Endothelial cell of umbilical vein (primary cell): ENCODE measurements at regions not wholly inside any gene's neighbourhood (a gene's known extent, or its start where the extent isn't known, plus 50 kb on each side); places are given as distances from the start of the nearest gene placed in this dataset.

Source experiments
- BruUV-seq: library from RNA; stranded (reverse); fragments of 400-500 nt; replicated peaks from 2 replicates; lab custom pipeline; 2021; lab: Mats Ljungman, UMichigan
- CTCF ChIA-PET: fragments of 300-600, 350-600 bp; sonication (Branson Sonifier 250); formaldehyde crosslinking; loops from one replicate; lab custom pipeline; 2021; ENCODE audit warnings: antibody characterized with exemption, inconsistent platforms; lab: Charles Lee
- POLR2A ChIA-PET: fragments of 300-600, 350-600 bp; sonication (Branson Sonifier 250); formaldehyde crosslinking; loops from one replicate; lab custom pipeline; 2021; ENCODE audit warnings: antibody characterized with exemption, inconsistent platforms; lab: Charles Lee
- DNase-seq: peaks from one replicate; pipeline ENCODE4 v3.0.0-alpha.2; 2011; ENCODE audit warnings: low read depth, low spot score
- FAIRE-seq: peaks from 2 replicates; lab custom pipeline; 2011; peaks lifted over from hg19 to GRCh38; lab: Jason Lieb, UNC
- H2AFZ ChIP-seq: 2 replicates; pipeline ENCODE4 v1.6.0; 2012; ENCODE audit warnings: low read depth, low read length, control low read depth, inconsistent platforms
- H3K27ac ChIP-seq: 2 replicates; pipeline ENCODE4 v1.5.1; 2011; ENCODE audit warnings: low read depth, mild to moderate bottlenecking, control low read depth, low read length, moderate library complexity; ENCODE audit not compliant: insufficient read depth
- H3K27me3 ChIP-seq, 2 experiments: 2 replicates each; pipeline versions ENCODE4 v1.6.0 to v1.6.1; 2011; ENCODE audit warnings: low read length in 2 of 2, mixed read lengths in 1 of 2; ENCODE audit not compliant: control insufficient read depth in 2 of 2, insufficient read depth in 2 of 2
- H3K36me3 ChIP-seq, 2 experiments: 2 replicates in 1 of 2; 3 replicates in 1 of 2; pipeline ENCODE4 v1.5.1; 2011; ENCODE audit warnings: low read length in 2 of 2, mild to moderate bottlenecking in 1 of 2, moderate library complexity in 1 of 2; ENCODE audit not compliant: control insufficient read depth in 2 of 2, insufficient read depth in 2 of 2; ENCODE audit errors: extremely low read depth in 1 of 2
- H3K4me1 ChIP-seq: 3 replicates; pipeline ENCODE4 v1.5.1; 2011; ENCODE audit warnings: mild to moderate bottlenecking, low read length; ENCODE audit not compliant: control insufficient read depth, insufficient read depth; ENCODE audit errors: extremely low read depth
- H3K4me2 ChIP-seq: 2 replicates; pipeline ENCODE4 v1.6.1; 2011; ENCODE audit warnings: low read length, control low read depth, mixed read lengths; ENCODE audit not compliant: insufficient read depth
- H3K4me3 ChIP-seq, 3 experiments: fragments of 200-600 bp in 1 of 3; sonication (generic), shearing (Covaris generic) in 1 of 3; replicated peaks in 1 of 3; 2 replicates each; pipeline ENCODE4 v1.5.1; 2011 to 2016; ENCODE audit warnings: control low read depth in 3 of 3, low read length in 3 of 3, mild to moderate bottlenecking in 2 of 3, inconsistent platforms in 1 of 3, low read depth in 1 of 3, moderate library complexity in 1 of 3; ENCODE audit not compliant: insufficient read depth in 1 of 3
- H3K79me2 ChIP-seq: 2 replicates; pipeline ENCODE4 v1.6.0; 2012; ENCODE audit warnings: low read length, inconsistent platforms; ENCODE audit not compliant: control insufficient read depth, insufficient read depth
- H3K9ac ChIP-seq: replicated peaks from 2 replicates; pipeline ENCODE3; 2011; ENCODE audit warnings: low read length, control low read depth; ENCODE audit not compliant: insufficient read depth; ENCODE audit errors: extremely low read depth
- H3K9me1 ChIP-seq: replicated peaks from 3 replicates; pipeline ENCODE4 v1.6.0; 2011; ENCODE audit warnings: mild to moderate bottlenecking, low read length; ENCODE audit not compliant: control insufficient read depth, insufficient read depth; ENCODE audit errors: extremely low read depth
- H3K9me3 ChIP-seq: replicated peaks from 2 replicates; pipeline ENCODE4 v1.5.1; 2012; ENCODE audit warnings: low read length, inconsistent platforms; ENCODE audit not compliant: control insufficient read depth, insufficient read depth
- H4K20me1 ChIP-seq: replicated peaks from 2 replicates; pipeline ENCODE3; 2011; ENCODE audit warnings: mild to moderate bottlenecking, low read length; ENCODE audit not compliant: control insufficient read depth, insufficient read depth; ENCODE audit errors: extremely low read depth
- EZH2 ChIP-seq: IDR thresholded peaks from 2 replicates; pipeline ENCODE4 v1.6.1; 2012; ENCODE audit warnings: borderline replicate concordance, low read depth, mild to moderate bottlenecking, moderate library complexity, low read length, inconsistent platforms; ENCODE audit not compliant: severe bottlenecking
- FOS ChIP-seq: IDR thresholded peaks from 2 replicates; pipeline ENCODE4 v1.6.1; 2011; ENCODE audit warnings: mild to moderate bottlenecking, low read length, moderate library complexity, borderline replicate concordance; ENCODE audit not compliant: insufficient read depth
- GATA2 ChIP-seq: IDR thresholded peaks from 2 replicates; pipeline ENCODE4 v1.7.0; 2011; ENCODE audit warnings: low read depth, mild to moderate bottlenecking, moderate library complexity, mixed read lengths, low read length; ENCODE audit not compliant: insufficient read length, insufficient read depth
- JUN ChIP-seq: IDR thresholded peaks from 2 replicates; pipeline ENCODE4 v1.6.1; 2011; ENCODE audit warnings: borderline replicate concordance, low read depth; ENCODE audit not compliant: insufficient read length, insufficient read depth
- MYC ChIP-seq: IDR thresholded peaks from one replicate; pipeline ENCODE4 v1.6.1; 2011; ENCODE audit warnings: mild to moderate bottlenecking, low read depth, low read length
- POLR2A ChIP-seq: IDR thresholded peaks from 2 replicates; pipeline ENCODE4 v1.6.1; 2012; ENCODE audit warnings: low read depth, mild to moderate bottlenecking, control low read depth, low read length
- POLR2AphosphoS5 ChIP-seq: IDR thresholded peaks from 2 replicates; pipeline ENCODE4 v1.6.1; 2012; ENCODE audit warnings: low read depth, mild to moderate bottlenecking, control low read depth, low read length, moderate library complexity; ENCODE audit not compliant: insufficient read depth
- dilution Hi-C: fragments of 300-500 bp; cut with MboI; formaldehyde crosslinking; loops from one replicate; pipeline ENCODE4 v1.15.0; 2019; ENCODE audit warnings: low sequenced_read_pairs; ENCODE audit not compliant: extremely low pct_ligation_motif_present
- intact Hi-C: fragments of 100-400 bp; cut with micrococcal nuclease; formaldehyde crosslinking; loops from one replicate; pipeline ENCODE4 v1.10.0; 2022
- TF ChIP-seq, protein P1 (sequence below): IDR thresholded peaks from 2 replicates; pipeline ENCODE4 v1.6.1; 2011; ENCODE audit not compliant: insufficient read depth, insufficient read length
- TF ChIP-seq, protein P2 (sequence below), 2 donors: IDR thresholded peaks; 1 replicate in 1 of 2; 2 replicates in 1 of 2; pipeline ENCODE4 v1.5.1; 2011; ENCODE audit warnings: low read length in 2 of 2, mild to moderate bottlenecking in 2 of 2, moderate library complexity in 2 of 2, control low read depth in 1 of 2, inconsistent platforms in 1 of 2, low read depth in 1 of 2; ENCODE audit not compliant: insufficient read depth in 1 of 2; ENCODE audit errors: extremely low read depth in 1 of 2

DNA sequence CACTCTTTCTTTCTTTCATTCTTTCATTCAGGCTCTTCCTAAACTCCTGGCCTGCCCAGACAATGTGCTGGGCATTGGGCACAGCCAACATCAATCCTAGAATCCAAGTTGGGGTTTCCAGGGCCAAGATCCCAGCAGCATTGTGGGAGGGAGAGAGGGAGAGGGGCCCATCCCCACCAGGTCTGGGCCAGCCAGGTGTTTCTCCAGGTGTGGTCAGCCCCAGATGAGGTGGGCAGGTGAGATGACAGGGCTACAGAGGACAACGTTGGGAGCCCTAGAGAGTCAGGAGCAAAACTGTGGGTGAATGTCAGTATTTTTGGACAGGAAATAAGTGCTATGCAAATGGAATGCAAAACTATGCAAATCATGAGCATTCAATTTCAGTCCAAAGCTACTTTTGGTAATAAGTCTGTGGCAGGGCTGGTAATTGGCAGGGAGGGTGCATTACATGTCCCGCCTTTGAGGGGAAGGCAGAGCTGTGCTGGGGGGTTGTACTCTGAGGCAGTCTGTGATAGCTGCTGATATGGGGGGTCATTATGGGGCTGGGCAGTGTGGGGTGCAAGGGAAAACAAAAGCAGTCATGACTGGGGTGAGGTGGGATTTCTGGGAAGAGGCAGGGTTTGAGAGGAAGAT lies 139.9 kb upstream of the IGSF21 start:
- no peak overlapping the region for H3K4me2 ChIP-seq
- no peak overlapping the region for H3K4me3 ChIP-seq
- DNase-seq (no peak), FAIRE-seq (no peak)
- no peak overlapping the region for H3K27ac ChIP-seq
- POLR2A ChIA-PET: no interaction called here
- H3K79me2 ChIP-seq: no peaks in the 10 kb centered on the region
- TF ChIP-seq JUN: no peak
- TF ChIP-seq, protein P1, sequence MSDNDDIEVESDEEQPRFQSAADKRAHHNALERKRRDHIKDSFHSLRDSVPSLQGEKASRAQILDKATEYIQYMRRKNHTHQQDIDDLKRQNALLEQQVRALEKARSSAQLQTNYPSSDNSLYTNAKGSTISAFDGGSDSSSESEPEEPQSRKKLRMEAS: no peak
- no peak for TF ChIP-seq GATA2
- no peak for TF ChIP-seq EZH2
- no peaks in the 10 kb centered on the region for H3K9me1 ChIP-seq
- CTCF ChIA-PET: no interaction called here
- dilution Hi-C loops (no loop called here), intact Hi-C loops (no loop called here)
- H3K27me3 ChIP-seq: no peaks in the 10 kb centered on the region
- H2AFZ ChIP-seq: no peak overlapping the region
- H3K9me3 ChIP-seq: peaks cover 4% of the 10 kb centered on the region
- H4K20me1 ChIP-seq: no peaks in the 10 kb centered on the region
- no TSS peak for BruUV-seq
- no peak overlapping the region for H3K9ac ChIP-seq
- H3K36me3 ChIP-seq: no peaks in the 10 kb centered on the region
- no peaks in the 10 kb centered on the region for H3K4me1 ChIP-seq

DNA sequence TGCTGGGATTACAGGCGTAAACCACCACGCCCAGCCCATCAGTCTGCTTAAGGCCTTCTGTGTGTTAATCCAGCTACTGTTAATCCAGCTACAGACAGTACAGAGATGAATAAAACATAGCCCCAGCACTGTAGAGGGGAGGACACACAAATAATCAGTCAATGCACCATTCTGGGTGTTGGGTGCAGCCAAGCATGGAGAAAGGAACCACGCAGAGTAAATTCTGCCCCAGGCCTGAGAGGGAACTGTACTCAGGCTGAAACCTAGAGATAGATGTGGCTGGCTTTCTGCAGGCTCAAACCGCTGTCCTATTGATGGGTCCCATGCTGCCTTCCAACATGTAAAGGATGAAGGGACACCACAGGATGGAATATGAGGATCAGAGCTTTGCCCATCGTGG lies 136.8 kb upstream of the IGSF21 start:
- no peak overlapping the region for H3K4me3 ChIP-seq
- no peak overlapping the region for H3K4me2 ChIP-seq
- POLR2A ChIA-PET: no interaction called here
- H4K20me1 ChIP-seq: no peaks in the 10 kb centered on the region
- H3K9me1 ChIP-seq: no peaks in the 10 kb centered on the region
- H3K27me3 ChIP-seq: no peaks in the 10 kb centered on the region
- TF ChIP-seq MYC: no peak
- no peak for TF ChIP-seq POLR2A
- TF ChIP-seq, protein P1: no peak
- TF ChIP-seq POLR2AphosphoS5: no peak
- TF ChIP-seq FOS: no peak
- no peak for TF ChIP-seq EZH2
- TF ChIP-seq JUN: no peak
- TF ChIP-seq GATA2: no peak
- TF ChIP-seq, protein P2, sequence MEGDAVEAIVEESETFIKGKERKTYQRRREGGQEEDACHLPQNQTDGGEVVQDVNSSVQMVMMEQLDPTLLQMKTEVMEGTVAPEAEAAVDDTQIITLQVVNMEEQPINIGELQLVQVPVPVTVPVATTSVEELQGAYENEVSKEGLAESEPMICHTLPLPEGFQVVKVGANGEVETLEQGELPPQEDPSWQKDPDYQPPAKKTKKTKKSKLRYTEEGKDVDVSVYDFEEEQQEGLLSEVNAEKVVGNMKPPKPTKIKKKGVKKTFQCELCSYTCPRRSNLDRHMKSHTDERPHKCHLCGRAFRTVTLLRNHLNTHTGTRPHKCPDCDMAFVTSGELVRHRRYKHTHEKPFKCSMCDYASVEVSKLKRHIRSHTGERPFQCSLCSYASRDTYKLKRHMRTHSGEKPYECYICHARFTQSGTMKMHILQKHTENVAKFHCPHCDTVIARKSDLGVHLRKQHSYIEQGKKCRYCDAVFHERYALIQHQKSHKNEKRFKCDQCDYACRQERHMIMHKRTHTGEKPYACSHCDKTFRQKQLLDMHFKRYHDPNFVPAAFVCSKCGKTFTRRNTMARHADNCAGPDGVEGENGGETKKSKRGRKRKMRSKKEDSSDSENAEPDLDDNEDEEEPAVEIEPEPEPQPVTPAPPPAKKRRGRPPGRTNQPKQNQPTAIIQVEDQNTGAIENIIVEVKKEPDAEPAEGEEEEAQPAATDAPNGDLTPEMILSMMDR (IDR thresholded peaks at IDR 0.05; ENCODE audit: extremely low read depth in 1 of 2, insufficient read depth in 1 of 2, low read depth in 1 of 2, low read length in 2 of 2): no peak
- FAIRE-seq: no peak
- H3K4me1 ChIP-seq: no peaks in the 10 kb centered on the region
- dilution Hi-C loops (no loop called here), intact Hi-C loops (no loop called here)
- H3K9ac ChIP-seq: no peak overlapping the region
- DNase-seq: no peak
- H2AFZ ChIP-seq: no peak overlapping the region
- H3K9me3 ChIP-seq: peaks cover 2% of the 10 kb centered on the region
- CTCF ChIA-PET: no interaction called here
- no TSS peak for BruUV-seq
- no peak overlapping the region for H3K27ac ChIP-seq
- H3K36me3 ChIP-seq: no peaks in the 10 kb centered on the region
- H3K79me2 ChIP-seq: no peaks in the 10 kb centered on the region
